C4-2B (cell line): ENCODE measurements at regions not wholly inside any gene's neighbourhood (a gene's known extent, or its start where the extent isn't known, plus 50 kb on each side); places are given as distances from the start of the nearest gene placed in this dataset.

ENCODE experiments used
- H3K27ac ChIP-seq: fragments of 450-650 bp; 2 replicates; pipeline ENCODE4 v1.5.1; 2017
- ZFX ChIP-seq: fragments of 450-650 bp; IDR thresholded peaks from 2 replicates; pipeline ENCODE4 v1.6.1; 2017
- TF ChIP-seq, protein P1 (sequence below): fragments of 450-650 bp; conservative IDR thresholded peaks from 2 replicates; pipeline ENCODE4 v1.5.1; 2017; ENCODE audit warnings: mild to moderate bottlenecking

DNA sequence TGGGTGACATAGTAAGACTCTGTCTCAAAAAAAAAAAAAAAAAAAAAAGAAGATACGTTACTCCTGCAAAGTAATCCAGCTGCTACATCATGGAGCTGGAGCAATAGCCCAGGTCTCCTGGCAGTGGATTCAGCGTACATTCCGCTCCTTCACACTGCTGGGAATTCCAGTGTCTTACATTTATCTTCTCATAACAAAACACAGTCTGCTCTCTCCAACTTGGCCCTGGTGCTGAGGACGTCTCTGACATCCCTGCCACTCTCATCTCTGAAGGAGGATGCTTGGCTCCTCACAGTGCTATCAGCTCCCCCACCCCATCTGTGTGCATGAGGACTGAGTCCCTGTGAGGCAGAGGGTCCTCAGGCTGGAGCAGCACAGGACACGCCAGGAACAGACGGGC, 529.8 kb downstream of the CD83 start:
- H3K27ac ChIP-seq = no peak overlapping the region
- TF ChIP-seq, protein P1, sequence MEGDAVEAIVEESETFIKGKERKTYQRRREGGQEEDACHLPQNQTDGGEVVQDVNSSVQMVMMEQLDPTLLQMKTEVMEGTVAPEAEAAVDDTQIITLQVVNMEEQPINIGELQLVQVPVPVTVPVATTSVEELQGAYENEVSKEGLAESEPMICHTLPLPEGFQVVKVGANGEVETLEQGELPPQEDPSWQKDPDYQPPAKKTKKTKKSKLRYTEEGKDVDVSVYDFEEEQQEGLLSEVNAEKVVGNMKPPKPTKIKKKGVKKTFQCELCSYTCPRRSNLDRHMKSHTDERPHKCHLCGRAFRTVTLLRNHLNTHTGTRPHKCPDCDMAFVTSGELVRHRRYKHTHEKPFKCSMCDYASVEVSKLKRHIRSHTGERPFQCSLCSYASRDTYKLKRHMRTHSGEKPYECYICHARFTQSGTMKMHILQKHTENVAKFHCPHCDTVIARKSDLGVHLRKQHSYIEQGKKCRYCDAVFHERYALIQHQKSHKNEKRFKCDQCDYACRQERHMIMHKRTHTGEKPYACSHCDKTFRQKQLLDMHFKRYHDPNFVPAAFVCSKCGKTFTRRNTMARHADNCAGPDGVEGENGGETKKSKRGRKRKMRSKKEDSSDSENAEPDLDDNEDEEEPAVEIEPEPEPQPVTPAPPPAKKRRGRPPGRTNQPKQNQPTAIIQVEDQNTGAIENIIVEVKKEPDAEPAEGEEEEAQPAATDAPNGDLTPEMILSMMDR = no peak
- no peak for TF ChIP-seq ZFX

DNA sequence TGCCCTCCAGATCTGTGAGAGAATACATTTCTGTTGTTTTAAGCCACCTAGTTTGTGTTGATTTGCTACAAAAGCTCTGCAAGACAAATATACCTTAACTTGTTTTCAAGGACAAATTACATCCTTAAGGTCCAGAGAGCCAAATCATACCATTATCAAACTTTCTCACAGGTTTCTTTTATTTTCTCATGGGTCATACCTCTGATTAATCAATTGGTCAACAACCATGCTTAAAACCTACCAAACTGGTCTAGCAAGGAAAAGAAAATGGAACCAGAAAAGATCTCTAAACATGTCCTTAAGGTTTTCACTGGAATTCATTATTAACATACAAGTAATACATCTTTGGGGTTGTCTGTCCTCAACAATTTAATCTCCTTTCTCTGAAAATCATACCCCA, 535.0 kb downstream of the CD83 start:
- H3K27ac ChIP-seq = no peak overlapping the region
- TF ChIP-seq ZFX = no peak
- TF ChIP-seq, protein P1 = no peak

DNA sequence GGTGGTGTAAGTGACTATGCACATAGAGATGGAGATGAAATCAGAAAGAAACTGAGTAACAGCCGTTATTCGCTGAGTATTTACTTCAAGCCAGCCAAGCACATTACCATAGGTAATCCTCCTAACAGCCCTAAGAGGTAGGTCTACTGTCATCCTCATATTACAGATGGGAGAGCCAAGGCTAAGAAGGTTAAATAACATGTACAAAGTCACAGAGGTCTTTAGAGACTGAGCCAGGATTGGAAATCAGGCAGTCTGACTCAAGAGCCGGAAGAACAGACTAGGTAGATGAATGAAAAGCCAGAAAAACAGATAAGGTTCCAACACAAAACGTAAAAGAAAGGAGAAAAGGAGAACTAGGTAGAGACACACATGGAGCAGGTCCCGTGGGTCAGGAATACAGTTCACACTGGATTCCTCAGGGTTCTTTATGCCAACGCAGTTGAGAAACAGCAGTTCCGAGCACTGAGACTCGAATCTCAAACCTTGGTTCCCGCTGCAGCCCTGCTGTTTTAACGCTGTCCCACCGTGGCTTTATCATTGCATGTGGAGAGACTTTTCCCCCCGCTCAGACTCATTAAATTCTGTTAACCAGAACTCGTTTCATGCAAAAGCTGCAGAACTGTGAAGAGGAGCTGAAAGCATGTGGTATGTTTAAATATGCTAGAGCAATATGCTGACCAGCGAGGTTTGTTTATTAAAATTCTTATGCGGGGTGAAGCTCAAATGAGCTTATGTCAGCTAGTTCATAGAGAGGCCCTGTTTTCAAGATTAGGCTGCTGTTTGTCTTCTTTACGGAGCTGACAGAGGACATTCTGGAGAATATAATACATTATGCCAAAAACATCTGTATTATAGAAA, 537.9 kb downstream of the CD83 start:
- TF ChIP-seq, protein P1 = no peak
- TF ChIP-seq ZFX = no peak
- no peak overlapping the region for H3K27ac ChIP-seq

DNA sequence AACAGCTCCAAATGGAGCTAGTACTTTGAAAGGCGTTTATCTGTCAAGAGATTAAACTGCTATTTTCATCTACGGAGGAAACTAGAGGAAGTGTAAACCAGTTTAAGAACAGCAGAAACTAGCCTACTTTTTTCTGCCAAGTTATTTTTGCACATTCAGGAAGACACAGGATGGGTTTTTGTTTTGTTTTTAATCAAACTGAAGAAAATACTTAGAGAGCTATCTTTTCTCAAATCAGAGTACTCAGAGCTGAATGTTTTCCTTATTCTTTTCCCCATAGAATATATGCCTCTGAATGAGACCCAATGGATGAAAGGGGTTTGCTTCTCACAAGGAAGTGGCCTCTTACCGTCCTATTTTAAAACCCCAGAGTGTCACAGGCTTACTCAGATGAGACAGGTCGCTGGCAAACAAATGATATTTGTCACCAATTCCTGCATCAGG, 538.5 kb downstream of the CD83 start:
- no peak overlapping the region for H3K27ac ChIP-seq
- TF ChIP-seq, protein P1 = no peak
- TF ChIP-seq ZFX = no peak

DNA sequence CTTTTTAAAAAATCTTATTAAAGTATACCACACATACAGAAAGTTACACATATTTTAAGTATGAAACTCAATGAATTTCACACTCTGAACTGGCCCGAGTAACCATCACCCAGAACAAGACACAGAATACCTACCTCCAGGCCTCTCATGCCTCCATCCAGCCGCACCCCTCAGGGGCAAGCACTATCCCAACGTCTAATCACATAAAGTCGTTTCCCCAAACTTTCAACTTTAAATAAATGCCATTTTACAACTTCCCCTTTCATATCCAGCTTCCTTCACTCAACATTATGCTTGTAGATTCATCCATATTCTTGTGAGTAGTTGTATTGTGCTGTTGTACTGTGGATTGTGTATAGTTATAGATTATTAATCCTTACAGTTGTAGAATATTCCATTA, 539.1 kb downstream of the CD83 start:
- TF ChIP-seq, protein P1 = no peak
- TF ChIP-seq ZFX = no peak
- no peak overlapping the region for H3K27ac ChIP-seq

DNA sequence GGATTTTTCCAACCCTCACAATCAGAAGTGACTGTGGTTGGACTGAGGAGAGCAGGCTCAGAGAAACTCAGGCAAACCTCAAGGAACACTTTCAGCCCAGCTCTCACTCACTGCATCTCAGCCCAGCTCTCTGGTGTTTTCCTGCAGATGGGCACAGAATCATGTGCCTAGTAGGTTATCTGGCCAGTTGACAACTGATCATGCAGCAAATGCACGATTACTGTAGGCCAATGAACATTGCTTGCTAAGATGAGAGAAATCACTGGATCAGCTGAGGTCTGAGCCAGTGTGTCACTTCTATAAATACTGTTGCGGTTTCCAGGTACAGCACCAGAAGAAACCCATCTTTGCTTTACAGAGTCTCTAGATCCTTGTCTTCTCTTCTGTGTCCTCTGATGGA, 540.5 kb downstream of the CD83 start:
- no peak overlapping the region for H3K27ac ChIP-seq
- no peak for TF ChIP-seq ZFX
- TF ChIP-seq, protein P1 = no peak

DNA sequence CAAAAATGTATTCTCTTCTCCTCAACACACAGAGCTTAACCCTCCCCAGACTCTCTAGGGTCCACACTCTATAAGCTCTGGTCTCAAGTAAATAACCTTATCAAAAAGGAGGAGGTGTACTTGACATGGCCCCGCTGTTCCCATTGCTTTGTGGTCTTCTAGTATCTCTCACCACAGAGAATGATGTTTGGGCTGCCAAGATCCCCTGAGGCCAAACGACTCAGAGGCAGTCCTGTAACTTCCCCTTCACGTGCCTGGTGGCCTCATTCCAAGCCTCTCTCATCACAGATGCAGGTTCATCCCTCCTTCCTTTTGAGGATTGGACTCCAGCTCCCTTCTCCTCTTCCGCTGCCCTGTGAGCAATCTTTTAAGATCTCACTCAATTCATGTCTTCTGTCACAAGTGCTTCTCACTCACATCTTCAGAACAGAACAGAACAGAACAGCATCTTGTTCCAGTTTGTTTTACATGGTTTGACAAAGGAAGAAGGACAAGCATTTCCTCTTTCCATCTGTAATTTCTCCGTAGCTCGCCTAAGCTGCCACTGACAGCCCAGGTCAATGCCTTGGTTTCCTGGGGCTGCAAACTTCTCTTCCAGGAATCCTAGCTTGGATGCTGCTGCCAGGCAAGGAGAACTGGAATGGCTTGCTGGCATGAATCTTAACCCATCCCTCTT, 541.5 kb downstream of the CD83 start:
- TF ChIP-seq, protein P1 = no peak
- TF ChIP-seq ZFX = no peak
- no peak overlapping the region for H3K27ac ChIP-seq
